Bone marrow (tissue), 2 donors: ENCODE measurements at regions not wholly inside any gene's neighbourhood (a gene's known extent, or its start where the extent isn't known, plus 50 kb on each side); places are given as distances from the start of the nearest gene placed in this dataset.
"Not testable (repeated sequence)": the region's sequence is repeated elsewhere in the genome, so short reads cannot be mapped to it uniquely, and the experiment has no call there.

Experiments used
- DNase-seq, 2 donors: peaks; one replicate each; lab custom pipeline; 2025; lab: John Stamatoyannopoulos, UW

DNA sequence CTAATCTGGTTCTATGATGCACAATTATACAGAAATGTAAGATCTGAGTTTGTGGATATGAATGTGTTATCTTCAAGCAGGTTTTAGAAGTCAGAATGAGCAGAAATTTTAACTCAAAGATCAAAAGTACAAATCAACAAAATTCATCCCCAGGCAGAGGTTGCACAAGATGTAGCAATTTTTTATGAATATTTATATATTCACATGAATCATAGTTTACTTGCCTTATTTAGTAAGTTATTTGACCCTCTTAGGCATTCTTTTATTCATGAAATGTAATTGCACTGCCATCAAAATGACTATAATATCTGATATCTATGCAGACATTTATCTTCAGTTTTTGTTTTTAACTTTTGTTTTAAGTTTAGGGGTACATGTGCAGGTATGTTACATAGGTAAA, 103.1 kb upstream of the DAZL start:
- DNase-seq, result no peak

- not testable (repeated sequence) for DNase-seq
These were observed 106.5 kb upstream of the DAZL start for GRCh38 chr3:16711691-16712090.

GRCh38 chr3:16715281-16715680, 110.1 kb upstream of the DAZL start:
- no peak for DNase-seq

- DNase-seq, result no peak
These were observed 114.2 kb upstream of the DAZL start for GRCh38 chr3:16719426-16719825.

DNA sequence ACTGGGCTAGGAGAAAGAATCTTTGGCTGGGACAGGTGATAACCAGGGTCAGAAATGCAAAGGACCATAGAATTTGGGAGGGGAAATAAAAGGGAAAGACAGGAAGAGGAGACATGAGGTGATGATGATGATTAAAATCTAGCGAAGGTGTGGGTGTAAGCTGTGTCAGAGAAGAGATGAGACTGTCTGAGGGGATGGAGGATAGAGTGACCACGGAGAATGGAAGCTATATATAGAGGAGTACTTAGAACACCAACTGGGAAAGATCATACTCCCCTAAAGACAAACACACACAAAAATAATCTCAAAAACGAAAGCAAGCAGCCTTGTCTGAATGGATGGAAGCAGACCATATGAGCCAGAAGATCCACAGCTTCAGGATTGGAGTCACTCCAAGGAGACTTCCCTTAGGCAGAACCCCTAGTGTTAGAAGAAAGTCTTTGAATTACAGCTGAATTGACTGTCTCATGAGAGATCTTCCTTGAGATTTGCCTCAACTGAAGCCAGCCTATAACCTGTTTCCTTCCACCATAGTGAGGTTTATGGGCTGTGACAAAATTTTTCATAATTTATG, 115.2 kb upstream of the DAZL start:
- DNase-seq, result no peak

DNA sequence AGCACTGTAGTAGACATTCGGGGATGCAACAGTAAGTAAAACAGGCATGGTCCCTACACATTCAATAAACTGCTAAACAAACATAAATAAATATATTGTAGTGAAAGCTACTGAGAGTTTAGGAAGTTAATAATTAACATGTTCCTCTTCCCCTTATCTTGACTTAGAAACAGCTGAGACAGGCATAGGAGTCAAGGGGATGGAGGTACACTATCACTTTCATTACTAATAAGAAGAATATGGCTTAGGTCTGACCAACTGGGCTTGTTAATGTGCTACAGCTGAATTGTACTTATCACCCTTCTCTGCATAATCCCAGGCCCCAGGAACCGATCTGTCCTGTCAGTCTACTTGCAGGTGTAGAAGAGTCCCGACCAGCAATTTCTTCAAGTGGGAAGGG, 116.3 kb upstream of the DAZL start:
- no peak for DNase-seq

DNA sequence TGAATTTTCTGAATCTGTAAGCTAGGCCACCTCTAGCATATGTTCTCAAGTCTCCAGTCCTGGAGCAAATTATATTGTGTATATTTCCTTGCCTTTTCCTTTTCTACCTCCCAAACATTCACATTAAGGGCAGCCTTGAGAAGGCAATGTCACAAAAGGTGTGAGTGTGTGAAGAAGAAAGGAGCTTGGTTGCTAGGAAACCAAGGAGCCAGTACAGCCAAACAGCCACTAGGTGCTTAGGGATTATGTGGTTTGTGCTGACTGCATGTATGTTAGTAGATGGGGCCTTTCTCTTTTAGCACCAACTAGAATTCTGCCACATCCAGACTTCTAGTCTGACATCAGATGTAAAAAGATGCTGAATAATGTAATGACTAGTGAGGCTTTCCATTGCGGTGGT, 118.8 kb upstream of the DAZL start:
- no peak for DNase-seq

DNA sequence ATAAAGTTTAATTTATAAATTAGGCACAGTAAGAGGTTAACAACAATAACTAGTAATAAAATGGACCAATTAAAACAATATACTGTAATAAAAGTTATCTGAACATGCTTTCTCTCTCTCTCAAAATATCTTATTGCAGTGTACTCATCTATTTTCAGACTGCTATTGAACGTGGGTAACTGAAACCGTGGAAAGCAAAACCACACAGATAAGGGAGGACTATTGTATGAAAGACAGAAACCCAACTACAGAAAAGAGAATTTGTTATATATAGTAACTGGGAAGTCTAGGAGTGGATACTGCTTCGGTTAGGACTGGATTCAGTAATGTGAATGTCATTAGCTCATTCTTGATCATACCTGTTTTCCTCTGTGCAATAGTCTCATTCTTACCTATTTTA, 119.3 kb upstream of the DAZL start:
- DNase-seq, result no peak

DNA sequence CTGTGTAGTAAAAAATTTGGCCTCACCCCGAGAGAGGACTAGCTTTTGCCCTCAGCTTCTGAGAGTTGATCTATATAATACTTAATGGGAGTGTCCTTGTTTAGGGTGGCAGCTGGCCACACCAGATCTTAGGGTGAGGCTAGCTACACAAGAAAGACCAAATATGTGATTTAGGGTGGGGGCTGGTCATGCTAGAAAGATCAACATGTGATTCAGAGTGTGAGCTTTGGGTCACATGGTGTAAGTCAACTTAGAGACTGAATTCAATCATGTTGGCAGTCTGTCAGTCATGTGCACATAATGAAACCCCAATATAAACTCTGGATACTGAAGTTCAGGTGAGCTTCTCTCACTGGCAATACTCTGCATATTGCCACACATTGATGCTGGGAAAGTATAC, 120.7 kb upstream of the DAZL start:
- DNase-seq, result no peak

- DNase-seq, result no peak
These were observed 123.8 kb upstream of the DAZL start for GRCh38 chr3:16728770-16729745.

DNA sequence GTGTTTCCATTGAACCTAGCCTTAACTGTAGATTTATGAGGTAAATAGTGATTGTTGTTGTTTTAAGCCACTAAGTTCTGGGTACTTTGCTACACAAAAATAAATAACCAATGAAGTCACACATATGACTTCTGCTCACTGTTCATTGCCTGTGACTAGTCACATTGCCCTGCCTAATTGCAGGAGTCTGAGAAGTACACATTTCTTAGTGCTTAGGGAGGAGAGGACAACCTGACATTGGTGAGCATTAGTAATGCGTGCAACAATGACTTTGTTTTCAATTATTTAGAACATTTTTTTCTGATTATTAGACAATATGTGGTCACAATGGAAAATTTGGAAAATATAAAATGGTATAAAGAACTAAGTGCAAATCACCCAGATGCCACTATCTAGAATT, 133.2 kb upstream of the DAZL start:
- no peak for DNase-seq

DNA sequence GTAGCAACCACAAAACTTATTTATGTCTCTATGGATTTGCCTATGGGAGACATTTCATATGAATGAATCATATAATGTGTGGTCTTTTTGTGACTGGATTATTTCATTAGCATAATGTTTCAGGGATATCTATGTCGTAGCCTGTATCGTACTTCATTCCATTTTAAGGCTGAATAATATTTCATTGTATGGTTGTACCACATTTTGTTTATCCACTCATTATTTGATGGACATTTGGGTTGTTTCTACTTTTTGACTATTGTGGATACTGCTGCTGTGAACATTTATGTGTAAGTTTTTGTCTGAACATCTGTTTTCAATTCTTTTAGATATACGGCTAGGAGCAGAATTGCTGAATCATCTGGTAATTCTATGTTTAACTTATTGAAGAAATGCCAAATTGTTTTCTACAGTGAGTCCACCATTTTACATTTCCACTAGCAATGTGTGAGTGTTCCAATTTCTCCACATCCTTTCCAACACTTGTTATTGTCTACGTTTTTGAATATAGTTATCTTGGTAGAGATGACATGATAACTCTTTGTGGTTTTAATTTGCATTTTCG, 134.4 kb upstream of the DAZL start:
- no peak for DNase-seq

DNA sequence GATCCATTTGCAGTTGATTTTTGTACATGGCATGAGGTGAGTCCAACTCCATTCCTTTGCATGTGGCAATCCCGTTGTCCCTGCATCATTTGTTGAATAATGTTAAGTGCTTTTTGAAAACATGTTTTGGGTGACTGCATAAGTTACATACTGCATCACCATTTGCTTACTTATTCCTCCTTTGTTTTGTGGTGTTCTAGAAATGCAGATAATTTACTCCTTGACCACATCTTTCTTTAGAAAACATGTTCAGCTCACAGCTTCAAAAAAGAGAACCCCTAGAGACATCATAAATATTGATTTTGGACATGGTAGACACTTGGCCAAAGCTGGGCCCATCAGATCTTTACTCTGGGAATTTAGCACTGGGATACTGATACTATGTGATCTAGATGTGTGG, 135.3 kb upstream of the DAZL start:
- DNase-seq, result no peak

DNA sequence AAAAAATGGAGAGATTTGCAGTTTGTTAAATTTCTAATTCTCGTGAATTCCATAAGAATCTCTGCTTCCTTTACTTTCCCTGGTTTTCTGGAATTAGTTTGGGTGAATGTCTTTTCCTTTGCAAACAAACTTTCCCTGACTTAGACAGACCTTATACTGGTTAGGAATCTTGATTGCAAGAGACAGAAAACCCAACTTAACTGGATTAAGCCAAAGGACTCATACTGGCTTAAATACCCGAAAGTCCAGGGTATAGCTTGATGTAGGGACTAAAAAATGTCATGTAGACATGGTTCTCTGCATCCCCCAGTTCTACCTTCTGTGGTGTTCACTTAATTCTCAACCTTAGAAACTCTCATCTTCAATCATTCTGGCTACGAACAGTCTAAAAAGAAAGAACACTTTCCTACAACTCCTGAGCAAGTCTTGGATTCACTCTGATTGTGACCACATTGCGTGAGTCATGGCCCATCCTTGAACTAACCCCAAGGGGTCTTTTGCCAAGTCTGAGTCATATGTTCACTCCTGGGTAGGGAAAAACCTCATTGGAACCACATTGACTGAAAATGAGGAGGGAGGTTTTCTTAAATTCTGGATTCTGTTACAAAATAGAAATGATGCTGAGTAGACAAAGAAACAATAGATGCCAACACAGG, 136.0 kb upstream of the DAZL start:
- DNase-seq, result no peak

- DNase-seq, result no peak
These were observed 136.7 kb upstream of the DAZL start for GRCh38 chr3:16741890-16742289.

- no peak for DNase-seq
These were observed 138.1 kb upstream of the DAZL start for GRCh38 chr3:16743276-16743675.

DNA sequence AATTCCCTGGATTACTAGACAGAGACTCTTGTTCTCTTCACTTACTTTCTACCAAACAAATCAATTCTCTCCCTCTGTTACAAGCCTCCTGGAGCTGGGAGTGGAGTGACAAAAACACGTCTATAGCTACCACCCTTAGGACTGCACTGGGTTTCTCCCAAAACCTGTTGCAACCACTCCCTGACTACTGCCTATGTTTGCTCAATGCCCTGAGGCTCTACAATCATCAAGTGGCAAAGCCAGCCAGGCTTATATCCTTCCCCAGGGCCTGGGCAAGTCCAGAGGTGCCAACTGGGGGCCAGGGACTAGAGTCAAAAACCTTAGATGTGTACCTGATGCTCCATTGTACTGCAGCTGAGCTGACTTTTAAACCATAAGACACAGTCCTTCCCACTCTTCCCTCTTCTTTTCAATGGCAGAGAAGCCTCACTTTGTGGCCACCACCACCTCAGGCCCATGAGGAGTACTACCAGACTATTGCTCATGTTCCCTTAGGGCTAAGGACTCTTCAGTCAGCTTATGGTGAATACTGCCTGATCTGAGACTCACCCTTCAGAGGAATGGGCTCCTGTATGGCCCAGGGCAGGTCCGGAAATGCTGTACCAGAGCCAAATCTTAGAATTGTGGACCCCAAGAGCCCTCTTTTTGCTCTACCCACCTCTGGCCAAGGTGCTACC, 125.4 kb upstream of the PLCL2 start:
- DNase-seq, result no peak

DNA sequence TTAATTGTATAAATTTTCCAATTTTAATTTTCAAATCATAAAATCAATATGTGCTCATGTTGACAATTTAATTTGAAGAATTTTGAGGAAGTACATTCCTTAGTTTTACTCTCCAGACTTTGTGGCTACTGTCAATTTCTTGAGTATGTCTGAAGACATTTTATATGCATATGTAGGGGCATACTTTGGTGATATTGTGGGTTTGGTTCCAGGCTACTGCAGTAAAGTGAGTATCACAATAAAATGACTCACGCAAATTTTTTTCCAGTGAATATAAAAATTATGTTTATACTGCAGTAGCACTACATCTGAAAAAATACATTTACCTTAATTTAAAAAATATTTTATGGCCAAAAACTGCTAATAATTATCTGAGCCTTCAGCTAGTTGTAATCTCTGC, 123.2 kb upstream of the PLCL2 start:
- no peak for DNase-seq

- no peak for DNase-seq
These were observed 119.1 kb upstream of the PLCL2 start for GRCh38 chr3:16765661-16766060.

DNA sequence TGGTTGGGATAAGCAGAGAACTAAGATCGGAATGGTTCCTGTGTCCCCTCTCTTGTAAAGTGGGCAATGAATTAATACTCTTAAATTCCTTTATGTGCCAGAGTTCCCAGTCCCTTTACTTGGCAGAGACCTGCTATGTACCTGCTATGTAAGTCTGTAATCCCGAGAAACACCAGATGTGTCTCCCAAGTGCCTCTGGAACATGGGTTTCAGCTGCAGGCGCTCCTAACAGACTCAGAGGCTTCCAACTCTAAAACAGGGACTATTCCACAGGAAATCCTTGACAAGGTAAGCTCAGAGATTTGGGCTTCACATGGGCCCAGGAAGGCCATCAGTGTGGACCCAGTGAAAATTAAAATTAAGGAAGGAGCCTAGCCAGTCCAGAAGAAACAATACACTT, 117.7 kb upstream of the PLCL2 start:
- DNase-seq, result no peak

DNA sequence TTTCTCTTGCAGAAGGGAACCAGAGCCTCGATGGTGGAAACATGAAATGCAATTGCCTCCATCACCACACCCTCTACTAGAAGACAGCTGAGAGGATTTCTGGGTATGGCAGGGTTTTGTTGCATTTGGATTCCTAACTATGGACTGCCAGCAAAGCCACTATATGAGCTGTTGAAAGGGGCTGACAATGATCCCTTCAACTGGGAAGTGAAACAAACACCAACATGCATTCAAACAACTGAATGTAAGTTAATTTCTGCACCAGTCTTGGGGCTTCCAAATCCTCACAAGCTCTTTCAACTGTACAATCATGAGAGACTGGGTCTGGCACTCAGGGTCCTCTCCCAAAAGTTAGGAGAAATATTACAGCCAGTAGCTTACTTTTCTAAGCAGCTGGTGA, 116.7 kb upstream of the PLCL2 start:
- no peak for DNase-seq

- DNase-seq, result no peak
These were observed 115.8 kb upstream of the PLCL2 start for GRCh38 chr3:16768956-16769355.
